K562 (cell line): ENCODE measurements at regions not wholly inside any gene's neighbourhood (a gene's known extent, or its start where the extent isn't known, plus 50 kb on each side); places are given as distances from the start of the nearest gene placed in this dataset.

ENCODE experiments used
- ATAC-seq: fragments of 200-7000 bp; cut with Tn5 transposase; 3 replicates; pipeline ENCODE4 v1.9.1; 2020; ENCODE audit warnings: moderate library complexity
- BruUV-seq: library from RNA; stranded (reverse); fragments of 400-500 nt; replicated peaks from 2 replicates; lab custom pipeline; 2021; lab: Mats Ljungman, UMichigan
- CTCF ChIA-PET: fragments of 300-600 bp; formaldehyde crosslinking; extraction: SDS; loops from one replicate; lab custom pipeline; 2021; ENCODE audit warnings: low intra/inter-chr PET ratio; lab: Yijun Ruan, JAX
- POLR2A ChIA-PET: fragments of 300-600, 350-650 bp; sonication (Branson Sonifier 250); formaldehyde crosslinking; extraction: SDS; loops from one replicate; lab custom pipeline; 2021; ENCODE audit warnings: antibody characterized with exemption, inconsistent platforms; lab: Yijun Ruan, JAX
- DNase-seq, 4 experiments: peaks; one replicate each; pipeline versions ENCODE4 v3.0.0 to v3.0.0-alpha.2; 2011 to 2018; ENCODE audit warnings: low spot score in 3 of 4, mixed read lengths in 3 of 4; ENCODE audit errors: extremely low read depth in 1 of 4
- FAIRE-seq: peaks from 2 replicates; lab custom pipeline; 2011; peaks lifted over from hg19 to GRCh38; lab: Jason Lieb, UNC
- H2AFZ ChIP-seq: 2 replicates; pipeline ENCODE4 v1.6.0; 2011; ENCODE audit warnings: low read depth, low read length, control low read depth, inconsistent platforms
- H3K27ac ChIP-seq: fragments of 200-600 bp; 3 replicates; pipeline ENCODE4 v1.8.0; 2011; ENCODE audit warnings: low read depth, mild to moderate bottlenecking, control low read depth, inconsistent platforms, low read length, moderate library complexity, mixed read lengths; ENCODE audit errors: extremely low read depth
- H3K27me3 ChIP-seq, 2 experiments: fragments of 300-600 bp in 1 of 2; 2 replicates in 1 of 2; 3 replicates in 1 of 2; pipeline versions ENCODE4 v1.6.0 to v1.8.0; 2011; ENCODE audit warnings: inconsistent platforms in 2 of 2, low read length in 2 of 2, mild to moderate bottlenecking in 1 of 2, mixed read lengths in 1 of 2, moderate library complexity in 1 of 2; ENCODE audit not compliant: control insufficient read depth in 2 of 2, insufficient read depth in 2 of 2
- H3K36me3 ChIP-seq: fragments of 300-600 bp; 3 replicates; pipeline ENCODE4 v1.8.0; 2011; ENCODE audit warnings: mild to moderate bottlenecking, low read length, inconsistent platforms; ENCODE audit not compliant: control insufficient read depth, insufficient read depth
- H3K4me1 ChIP-seq, 2 experiments: fragments of 200-600 bp in 1 of 2; replicated peaks in 1 of 2; 2 replicates in 1 of 2; 3 replicates in 1 of 2; pipeline versions ENCODE4 v1.5.1 to v1.8.0; 2011; ENCODE audit warnings: inconsistent platforms in 2 of 2, low read length in 2 of 2, mild to moderate bottlenecking in 1 of 2, mixed read lengths in 1 of 2, moderate library complexity in 1 of 2; ENCODE audit not compliant: control insufficient read depth in 2 of 2, insufficient read depth in 2 of 2
- H3K4me2 ChIP-seq: 2 replicates; pipeline ENCODE4 v1.6.1; 2011; ENCODE audit warnings: low read length, control low read depth, inconsistent platforms, mixed read lengths; ENCODE audit not compliant: insufficient read depth
- H3K4me3 ChIP-seq: fragments of 200-600 bp; sonication (generic), shearing (Covaris generic); 2 replicates; pipeline ENCODE4 v1.5.1; 2016; ENCODE audit warnings: control low read depth, inconsistent platforms
- H3K79me2 ChIP-seq: fragments of 200-600 bp; 3 replicates; pipeline ENCODE4 v1.8.0; 2011; ENCODE audit warnings: low read length, inconsistent platforms; ENCODE audit not compliant: control insufficient read depth, insufficient read depth
- H3K9ac ChIP-seq, 2 experiments: 2 replicates each; pipeline versions ENCODE4 v1.6.0 to v1.6.1; 2011; ENCODE audit warnings: low read depth in 2 of 2, low read length in 2 of 2, control low read depth in 1 of 2, inconsistent platforms in 1 of 2, mild to moderate bottlenecking in 1 of 2, mixed read lengths in 1 of 2; ENCODE audit not compliant: insufficient read depth in 1 of 2
- H3K9me1 ChIP-seq: one replicate; pipeline ENCODE4 v1.6.0; 2011; ENCODE audit warnings: inconsistent platforms, mild to moderate bottlenecking, low read length, moderate library complexity; ENCODE audit not compliant: control insufficient read depth, insufficient read depth
- H3K9me3 ChIP-seq: replicated peaks from 2 replicates; pipeline ENCODE4 v1.5.1; 2011; ENCODE audit warnings: low read depth, low read length, inconsistent platforms; ENCODE audit not compliant: control insufficient read depth, insufficient read depth
- H4K20me1 ChIP-seq: replicated peaks from 2 replicates; pipeline ENCODE4 v1.6.1; 2011; ENCODE audit warnings: low read length, inconsistent platforms, mixed read lengths; ENCODE audit not compliant: control insufficient read depth, insufficient read depth
- BMI1 ChIP-seq: fragments of 150-350 bp; IDR thresholded peaks from 2 replicates; pipeline ENCODE4 v1.6.1; 2014; ENCODE audit warnings: low read length
- CREM ChIP-seq: IDR thresholded peaks from 2 replicates; pipeline ENCODE4 v1.6.1; 2014; ENCODE audit warnings: antibody characterized with exemption, low read depth
- FOXP1 ChIP-seq: sonication (generic); formaldehyde crosslinking; IDR thresholded peaks from 2 replicates; pipeline ENCODE4 v1.8.0; 2022; ENCODE audit warnings: mild to moderate bottlenecking, missing genetic modification reagents
- NRF1 ChIP-seq, 2 experiments: fragments of 450-650 bp; IDR thresholded peaks in 1 of 2; conservative IDR thresholded peaks in 1 of 2; 2 replicates each; pipeline ENCODE4 v1.6.1; 2014; ENCODE audit warnings: mild to moderate bottlenecking in 2 of 2
- RCOR1 ChIP-seq, 2 experiments: IDR thresholded peaks; 2 replicates each; pipeline ENCODE4 v1.6.1; 2012; ENCODE audit warnings: low read depth in 2 of 2, low read length in 2 of 2, borderline replicate concordance in 1 of 2, improper control_type of control experiment in 1 of 2
- WGBS: fragments of 100-300 bp; shearing (Covaris generic); methylation state at CpG from one replicate; pipeline ENCODE4 v1.1.6; 2016; ENCODE audit warnings: low coverage, mixed read lengths; ENCODE audit not compliant: insufficient coverage; ENCODE audit errors: missing lambda C conversion rate; 5-methylcytosine and 5-hydroxymethylcytosine counted together
- in situ Hi-C: fragments of 300-500 bp; cut with MboI; formaldehyde crosslinking; loops from 4 replicates; pipeline ENCODE4 v1.15.0; 2018; ENCODE audit warnings: inconsistent platforms, mixed read lengths
- intact Hi-C: fragments of 100-400 bp; cut with micrococcal nuclease; formaldehyde crosslinking; loops from 2 replicates; pipeline ENCODE4 v1.14.2; 2022
- TF ChIP-seq, protein P1 (sequence below): fragments of 250-450 bp; sonication (Bioruptor Pico); IDR thresholded peaks from 2 replicates; pipeline ENCODE4 v1.6.1; 2021; ENCODE audit warnings: mild to moderate bottlenecking
- TF ChIP-seq, protein P2 (sequence below): conservative IDR thresholded peaks from 2 replicates; pipeline ENCODE4 v1.6.1; 2011; ENCODE audit warnings: low read depth, mild to moderate bottlenecking, low read length; ENCODE audit not compliant: control insufficient read depth
- TF ChIP-seq, protein P3 (sequence below): fragments of 450-650 bp; IDR thresholded peaks from 2 replicates; pipeline ENCODE4 v1.6.1; 2016; ENCODE audit warnings: low read depth

DNA sequence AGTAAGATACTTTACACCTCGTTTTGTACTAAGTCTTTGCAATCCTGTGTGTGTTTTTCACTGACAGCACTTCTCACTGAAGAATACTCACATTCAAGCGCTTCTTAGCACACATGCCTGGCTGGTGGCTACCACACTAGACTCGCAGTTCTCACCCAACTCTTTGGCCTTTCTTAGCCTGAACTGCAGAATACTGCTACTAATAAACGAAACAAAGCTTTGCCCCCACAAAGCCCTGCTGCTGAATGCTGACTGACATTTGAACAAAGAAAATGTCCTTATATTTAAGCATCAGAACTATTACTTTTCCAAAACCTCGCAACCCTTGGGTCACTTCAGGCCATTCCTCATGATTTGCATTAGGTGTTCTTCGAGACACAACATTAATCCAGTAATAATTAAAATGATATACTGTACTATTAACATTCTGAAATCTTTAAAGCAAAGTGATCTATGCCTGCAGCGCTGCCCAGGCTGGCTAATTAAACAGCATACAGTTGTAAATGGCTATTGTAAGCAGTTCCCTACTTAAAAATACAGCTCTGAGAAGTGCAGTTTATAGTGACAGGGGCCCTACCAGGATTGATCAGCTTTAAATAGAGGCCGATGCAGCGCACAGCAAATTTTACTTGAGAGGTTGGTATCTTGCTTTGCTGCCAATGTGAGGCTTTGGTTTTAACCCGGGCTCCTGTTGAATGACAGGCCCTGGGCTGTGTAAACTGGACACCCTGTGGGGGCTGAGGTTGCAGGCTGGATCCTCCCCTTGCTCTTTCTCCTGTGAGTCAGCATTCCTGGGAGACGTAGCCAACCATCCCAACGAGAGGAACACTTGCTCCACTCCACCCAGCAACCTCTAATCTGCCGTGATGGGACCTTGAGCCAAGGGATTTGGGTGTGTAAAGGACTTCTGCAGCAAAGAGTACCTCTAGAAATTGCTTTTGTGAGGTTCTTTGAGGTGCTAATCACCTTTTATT lies 899.0 kb downstream of the TFAP2A start (continued):
- TF ChIP-seq, protein P1, sequence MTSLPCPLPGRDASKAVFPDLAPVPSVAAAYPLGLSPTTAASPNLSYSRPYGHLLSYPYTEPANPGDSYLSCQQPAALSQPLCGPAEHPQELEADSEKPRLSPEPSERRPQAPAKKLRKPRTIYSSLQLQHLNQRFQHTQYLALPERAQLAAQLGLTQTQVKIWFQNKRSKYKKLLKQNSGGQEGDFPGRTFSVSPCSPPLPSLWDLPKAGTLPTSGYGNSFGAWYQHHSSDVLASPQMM (CRISPR knock-in tag): no peak
- TF ChIP-seq, protein P2, sequence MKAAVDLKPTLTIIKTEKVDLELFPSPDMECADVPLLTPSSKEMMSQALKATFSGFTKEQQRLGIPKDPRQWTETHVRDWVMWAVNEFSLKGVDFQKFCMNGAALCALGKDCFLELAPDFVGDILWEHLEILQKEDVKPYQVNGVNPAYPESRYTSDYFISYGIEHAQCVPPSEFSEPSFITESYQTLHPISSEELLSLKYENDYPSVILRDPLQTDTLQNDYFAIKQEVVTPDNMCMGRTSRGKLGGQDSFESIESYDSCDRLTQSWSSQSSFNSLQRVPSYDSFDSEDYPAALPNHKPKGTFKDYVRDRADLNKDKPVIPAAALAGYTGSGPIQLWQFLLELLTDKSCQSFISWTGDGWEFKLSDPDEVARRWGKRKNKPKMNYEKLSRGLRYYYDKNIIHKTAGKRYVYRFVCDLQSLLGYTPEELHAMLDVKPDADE: no peak
- TF ChIP-seq NRF1 (conservative IDR thresholded peaks at IDR 0.05 in 1 of 2, IDR thresholded peaks at IDR 0.05 in 1 of 2) (no peak), RCOR1 (IDR thresholded peaks at IDR 0.05; ENCODE audit: borderline replicate concordance in 1 of 2, low read depth in 2 of 2, low read length in 2 of 2) (no peak), FOXP1 (CRISPR knock-in tag) (no peak)

DNA sequence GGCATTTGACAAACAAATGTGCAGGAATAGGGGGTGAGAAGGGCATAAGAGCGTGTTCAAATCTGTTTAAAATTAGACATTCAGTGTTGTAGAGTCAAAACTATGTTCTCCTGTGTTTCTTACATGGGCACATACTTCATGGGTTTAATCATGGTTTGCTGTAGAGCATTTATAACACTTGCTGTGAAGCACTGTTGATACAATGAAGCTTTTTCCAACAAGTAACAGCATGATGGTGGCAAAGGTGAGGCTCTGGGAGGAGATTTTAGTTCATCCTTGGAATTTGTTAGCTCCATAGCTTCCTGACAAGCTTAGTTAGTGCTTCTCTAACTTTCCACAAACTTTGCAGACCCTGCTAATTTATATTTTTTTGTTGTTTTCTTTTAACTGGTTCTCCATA lies 900.7 kb downstream of the TFAP2A start:
- ChIA-PET CTCF (no interaction called here), POLR2A (no interaction called here)
- in situ Hi-C loops: no loop called here
- Histone ChIP-seq H3K9me3 (no peaks in the 10 kb centered on the region), H3K79me2 (no peaks in the 10 kb centered on the region), H3K27me3 (no peaks in the 10 kb centered on the region), H3K4me3 (no peak overlapping the region), H3K4me2 (no peak overlapping the region), H3K9ac (no peak overlapping the region), H2AFZ (no peak overlapping the region), H3K9me1 (no peaks in the 10 kb centered on the region), H3K4me1 (no peaks in the 10 kb centered on the region), H3K36me3 (no peaks in the 10 kb centered on the region), H4K20me1 (no peaks in the 10 kb centered on the region), H3K27ac (no peak overlapping the region)
- intact Hi-C loops: no loop called here
- 0% methylated on average over 1 of the region's 1 CpG for WGBS
- no peak for FAIRE-seq
- ATAC-seq: no peak
- BruUV-seq: no TSS peak
- DNase-seq: no peak
- TF ChIP-seq CREM: no peak
- no peak for TF ChIP-seq BMI1
- TF ChIP-seq, protein P3, sequence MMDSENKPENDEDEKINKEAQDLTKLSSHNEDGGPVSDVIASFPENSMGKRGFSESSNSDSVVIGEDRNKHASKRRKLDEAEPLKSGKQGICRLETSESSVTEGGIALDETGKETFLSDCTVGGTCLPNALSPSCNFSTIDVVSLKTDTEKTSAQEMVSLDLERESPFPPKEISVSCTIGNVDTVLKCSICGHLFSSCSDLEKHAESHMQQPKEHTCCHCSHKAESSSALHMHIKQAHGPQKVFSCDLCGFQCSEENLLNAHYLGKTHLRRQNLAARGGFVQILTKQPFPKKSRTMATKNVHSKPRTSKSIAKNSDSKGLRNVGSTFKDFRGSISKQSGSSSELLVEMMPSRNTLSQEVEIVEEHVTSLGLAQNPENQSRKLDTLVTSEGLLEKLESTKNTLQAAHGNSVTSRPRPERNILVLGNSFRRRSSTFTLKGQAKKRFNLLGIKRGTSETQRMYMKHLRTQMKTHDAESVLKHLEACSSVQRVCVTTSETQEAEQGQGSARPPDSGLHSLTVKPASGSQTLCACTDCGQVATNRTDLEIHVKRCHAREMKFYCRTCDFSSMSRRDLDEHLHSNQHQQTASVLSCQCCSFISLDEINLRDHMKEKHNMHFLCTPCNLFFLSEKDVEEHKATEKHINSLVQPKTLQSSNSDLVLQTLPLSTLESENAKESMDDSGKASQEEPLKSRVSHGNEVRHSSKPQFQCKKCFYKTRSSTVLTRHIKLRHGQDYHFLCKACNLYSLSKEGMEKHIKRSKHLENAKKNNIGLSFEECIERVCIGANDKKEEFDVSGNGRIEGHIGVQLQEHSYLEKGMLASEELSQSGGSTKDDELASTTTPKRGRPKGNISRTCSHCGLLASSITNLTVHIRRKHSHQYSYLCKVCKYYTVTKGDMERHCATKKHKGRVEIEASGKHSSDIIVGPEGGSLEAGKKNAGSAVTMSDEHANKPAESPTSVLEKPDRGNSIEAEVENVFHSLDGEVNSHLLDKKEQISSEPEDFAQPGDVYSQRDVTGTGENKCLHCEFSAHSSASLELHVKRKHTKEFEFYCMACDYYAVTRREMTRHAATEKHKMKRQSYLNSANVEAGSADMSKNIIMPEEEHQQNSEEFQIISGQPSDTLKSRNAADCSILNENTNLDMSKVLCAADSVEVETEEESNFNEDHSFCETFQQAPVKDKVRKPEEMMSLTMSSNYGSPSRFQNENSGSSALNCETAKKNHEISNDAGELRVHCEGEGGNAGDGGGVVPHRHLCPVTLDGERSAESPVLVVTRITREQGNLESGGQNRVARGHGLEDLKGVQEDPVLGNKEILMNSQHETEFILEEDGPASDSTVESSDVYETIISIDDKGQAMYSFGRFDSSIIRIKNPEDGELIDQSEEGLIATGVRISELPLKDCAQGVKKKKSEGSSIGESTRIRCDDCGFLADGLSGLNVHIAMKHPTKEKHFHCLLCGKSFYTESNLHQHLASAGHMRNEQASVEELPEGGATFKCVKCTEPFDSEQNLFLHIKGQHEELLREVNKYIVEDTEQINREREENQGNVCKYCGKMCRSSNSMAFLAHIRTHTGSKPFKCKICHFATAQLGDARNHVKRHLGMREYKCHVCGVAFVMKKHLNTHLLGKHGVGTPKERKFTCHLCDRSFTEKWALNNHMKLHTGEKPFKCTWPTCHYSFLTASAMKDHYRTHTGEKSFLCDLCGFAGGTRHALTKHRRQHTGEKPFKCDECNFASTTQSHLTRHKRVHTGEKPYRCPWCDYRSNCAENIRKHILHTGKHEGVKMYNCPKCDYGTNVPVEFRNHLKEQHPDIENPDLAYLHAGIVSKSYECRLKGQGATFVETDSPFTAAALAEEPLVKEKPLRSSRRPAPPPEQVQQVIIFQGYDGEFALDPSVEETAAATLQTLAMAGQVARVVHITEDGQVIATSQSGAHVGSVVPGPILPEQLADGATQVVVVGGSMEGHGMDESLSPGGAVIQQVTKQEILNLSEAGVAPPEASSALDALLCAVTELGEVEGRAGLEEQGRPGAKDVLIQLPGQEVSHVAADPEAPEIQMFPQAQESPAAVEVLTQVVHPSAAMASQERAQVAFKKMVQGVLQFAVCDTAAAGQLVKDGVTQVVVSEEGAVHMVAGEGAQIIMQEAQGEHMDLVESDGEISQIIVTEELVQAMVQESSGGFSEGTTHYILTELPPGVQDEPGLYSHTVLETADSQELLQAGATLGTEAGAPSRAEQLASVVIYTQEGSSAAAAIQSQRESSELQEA: no peak
